Activated CD4-positive, alpha-beta memory T cell treated with anti-CD3 and anti-CD28 coated beads, Interleukin-2, amount 10 ng/mL, durations not matched to agents 7 days and 5 days (primary cell): ENCODE measurements at regions not wholly inside any gene's neighbourhood (a gene's known extent, or its start where the extent isn't known, plus 50 kb on each side); places are given as distances from the start of the nearest gene placed in this dataset.

Source experiments
- CTCF ChIA-PET: fragments of 350-600 bp; sonication (Branson Sonifier 250); formaldehyde crosslinking; loops from one replicate; lab custom pipeline; 2021; ENCODE audit warnings: antibody characterized with exemption, inconsistent platforms; lab: Charles Lee
- POLR2A ChIA-PET: fragments of 350-600 bp; sonication (Branson Sonifier 250); formaldehyde crosslinking; loops from one replicate; lab custom pipeline; 2021; ENCODE audit warnings: antibody characterized with exemption; lab: Charles Lee
- DNase-seq: peaks from one replicate; pipeline ENCODE4 v3.0.0-alpha.2; 2020
- H3K27ac Mint-ChIP-seq: one replicate; pipeline ENCODE4 v1.8.0; 2021; ENCODE audit warnings: mild to moderate bottlenecking, mixed read lengths
- H3K27me3 Mint-ChIP-seq: one replicate; pipeline ENCODE4 v1.8.0; 2021; ENCODE audit warnings: mixed read lengths
- H3K36me3 Mint-ChIP-seq: one replicate; pipeline ENCODE4 v1.8.0; 2021; ENCODE audit warnings: low read depth, mixed read lengths
- H3K4me1 Mint-ChIP-seq: one replicate; pipeline ENCODE4 v1.8.0; 2021; ENCODE audit warnings: mixed read lengths
- H3K4me3 Mint-ChIP-seq: one replicate; pipeline ENCODE4 v1.8.0; 2021; ENCODE audit warnings: mild to moderate bottlenecking, mixed read lengths
- H3K9me3 Mint-ChIP-seq: one replicate; pipeline ENCODE4 v1.8.0; 2021; ENCODE audit warnings: mixed read lengths

DNA sequence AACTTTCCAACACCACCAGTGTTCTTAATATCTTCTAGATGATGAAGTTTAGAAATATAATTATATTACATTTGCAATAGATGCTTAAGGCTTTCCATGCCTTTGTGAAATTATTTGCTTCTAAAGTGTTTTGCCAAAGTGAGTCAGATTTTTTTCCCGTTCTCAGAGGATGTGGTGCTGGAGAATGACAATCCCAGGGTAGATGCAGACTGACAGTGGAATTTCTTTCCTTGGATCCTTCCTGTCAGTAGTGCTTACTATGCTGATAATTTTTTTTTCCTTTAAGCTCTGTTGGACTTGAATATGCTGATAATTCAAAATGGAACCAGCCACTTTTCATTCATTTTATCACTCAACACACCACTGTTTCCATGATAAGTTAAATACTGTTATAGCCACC lies 59.9 kb upstream of the SOX4 start:
- no peaks in the 10 kb centered on the region for H3K36me3 Mint-ChIP-seq
- H3K4me1 Mint-ChIP-seq = no peaks in the 10 kb centered on the region
- no peaks in the 10 kb centered on the region for H3K9me3 Mint-ChIP-seq
- ChIA-PET POLR2A (no interaction called here), CTCF (no interaction called here)
- H3K27ac Mint-ChIP-seq = no peak overlapping the region
- no peak overlapping the region for H3K4me3 Mint-ChIP-seq
- H3K27me3 Mint-ChIP-seq = no peaks in the 10 kb centered on the region
- DNase-seq = no peak

DNA sequence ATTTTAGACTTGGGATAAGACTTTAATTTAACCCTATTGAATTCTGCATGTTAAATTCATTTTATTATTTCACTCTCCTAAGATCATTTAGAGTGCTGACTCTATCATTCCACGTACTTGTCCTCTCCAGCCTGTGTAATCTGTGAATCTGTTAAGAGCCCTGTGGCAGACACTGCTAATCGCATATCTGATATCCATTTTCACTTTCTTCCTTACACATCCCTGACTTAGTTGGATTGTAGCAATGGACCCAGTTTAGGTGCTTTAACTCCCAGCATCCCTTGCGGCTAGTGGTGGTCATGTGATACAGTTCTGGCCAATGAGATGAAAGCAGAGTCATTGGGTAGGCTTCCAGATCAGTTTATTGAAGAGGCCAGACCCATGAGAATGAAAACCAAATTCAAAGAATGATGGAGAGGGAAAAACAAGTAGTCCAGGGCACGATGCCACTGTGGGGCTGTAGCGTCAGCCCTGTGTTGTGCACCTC lies 57.2 kb upstream of the SOX4 start:
- Mint-ChIP-seq H3K4me1 (no peaks in the 10 kb centered on the region), H3K4me3 (no peak overlapping the region), H3K9me3 (no peaks in the 10 kb centered on the region), H3K27ac (no peak overlapping the region), H3K36me3 (no peaks in the 10 kb centered on the region), H3K27me3 (no peaks in the 10 kb centered on the region)
- no peak for DNase-seq
- ChIA-PET CTCF (no interaction called here), POLR2A (no interaction called here)

DNA sequence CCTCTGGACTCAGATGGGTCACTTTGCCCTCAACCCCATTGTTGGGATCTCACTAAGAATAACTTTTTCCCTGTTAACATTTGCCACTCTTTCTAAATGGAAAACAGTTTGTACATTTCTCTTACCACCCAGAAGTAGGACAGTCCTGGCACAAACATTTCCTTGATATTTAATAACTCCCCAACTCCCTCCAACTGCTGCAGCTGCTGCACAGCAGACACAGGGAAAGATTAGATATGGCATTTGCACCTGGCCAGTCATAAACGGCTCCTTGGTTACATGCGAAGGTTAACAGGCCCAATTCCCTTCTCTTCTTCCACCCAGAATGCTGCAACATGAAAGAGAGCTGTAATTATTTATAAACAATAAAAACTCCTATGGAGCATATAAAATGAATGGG lies 55.9 kb upstream of the SOX4 start:
- Mint-ChIP-seq H3K4me1 (no peaks in the 10 kb centered on the region), H3K4me3 (no peak overlapping the region), H3K27me3 (no peaks in the 10 kb centered on the region), H3K9me3 (no peaks in the 10 kb centered on the region), H3K36me3 (no peaks in the 10 kb centered on the region), H3K27ac (no peak overlapping the region)
- CTCF ChIA-PET = no interaction called here
- no peak for DNase-seq
- POLR2A ChIA-PET = no interaction called here

DNA sequence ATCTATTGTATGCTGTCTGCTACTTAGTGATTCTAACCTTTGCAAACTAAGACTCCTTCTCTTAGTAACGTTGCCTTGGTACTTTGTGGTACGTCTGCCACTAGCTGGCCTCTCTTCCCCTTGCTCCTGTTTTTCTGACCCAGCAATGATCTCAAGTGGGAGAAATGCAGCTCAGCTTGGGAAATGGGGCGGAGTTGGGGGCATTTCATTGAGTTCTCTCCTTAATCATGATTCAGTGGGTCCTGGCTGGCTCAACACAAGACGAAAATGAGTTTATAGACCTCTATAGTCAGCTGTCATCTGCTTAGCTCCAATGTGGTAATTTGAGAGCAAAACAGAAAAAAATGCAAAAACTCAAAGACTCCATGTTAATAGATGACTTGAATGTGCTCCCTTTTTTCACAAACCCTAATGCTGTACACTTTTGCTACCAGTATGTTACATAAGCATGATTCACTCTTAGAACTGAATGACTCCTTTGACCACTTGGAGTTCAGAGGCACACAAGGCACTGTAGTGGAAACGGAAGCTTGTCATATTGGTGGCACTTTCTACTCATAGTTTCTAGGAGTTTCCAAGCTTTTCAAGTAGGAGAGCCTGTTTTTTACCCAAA lies 55.3 kb upstream of the SOX4 start:
- no peak overlapping the region for H3K4me3 Mint-ChIP-seq
- no peaks in the 10 kb centered on the region for H3K4me1 Mint-ChIP-seq
- no peak for DNase-seq
- peaks cover 2% of the 10 kb centered on the region for H3K9me3 Mint-ChIP-seq
- ChIA-PET CTCF (no interaction called here), POLR2A (no interaction called here)
- H3K27me3 Mint-ChIP-seq = no peaks in the 10 kb centered on the region
- H3K36me3 Mint-ChIP-seq = no peaks in the 10 kb centered on the region
- no peak overlapping the region for H3K27ac Mint-ChIP-seq

DNA sequence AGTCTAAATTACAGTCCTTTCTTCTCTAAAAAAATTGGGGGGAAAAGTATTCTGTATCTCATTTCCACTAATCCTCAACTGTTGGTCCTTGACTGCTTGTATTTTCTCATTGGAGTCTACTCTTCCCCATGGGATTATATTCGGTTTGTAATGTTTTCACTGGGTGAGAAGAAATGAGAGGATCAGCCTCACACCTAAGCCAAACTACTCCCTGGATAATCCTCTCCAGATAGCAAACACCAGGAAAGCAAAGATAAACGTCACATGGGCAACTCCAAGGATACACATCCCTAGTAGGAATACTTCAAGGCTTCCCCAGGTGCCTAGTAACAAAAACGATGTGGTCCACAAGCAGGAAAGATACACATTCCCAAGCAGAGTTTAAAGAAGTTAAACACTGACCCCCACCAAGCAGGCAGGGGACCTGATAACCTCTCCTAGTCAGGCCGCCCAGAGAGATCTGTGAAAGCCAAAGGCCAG lies 53.9 kb upstream of the SOX4 start:
- POLR2A ChIA-PET = no interaction called here
- peaks cover 6% of the 10 kb centered on the region for H3K9me3 Mint-ChIP-seq

More for the DNA sequence above, 53.9 kb upstream of the SOX4 start:
- no peak for DNase-seq
- Mint-ChIP-seq H3K4me3 (no peak overlapping the region), H3K36me3 (no peaks in the 10 kb centered on the region), H3K27me3 (no peaks in the 10 kb centered on the region), H3K4me1 (no peaks in the 10 kb centered on the region), H3K27ac (no peak overlapping the region)
- CTCF ChIA-PET = no interaction called here
